ENCODE measurements at regions not wholly inside any gene's neighbourhood (a gene's known extent, or its start where the extent isn't known, plus 50 kb on each side); places are given as distances from the start of the nearest gene placed in this dataset.

DNA sequence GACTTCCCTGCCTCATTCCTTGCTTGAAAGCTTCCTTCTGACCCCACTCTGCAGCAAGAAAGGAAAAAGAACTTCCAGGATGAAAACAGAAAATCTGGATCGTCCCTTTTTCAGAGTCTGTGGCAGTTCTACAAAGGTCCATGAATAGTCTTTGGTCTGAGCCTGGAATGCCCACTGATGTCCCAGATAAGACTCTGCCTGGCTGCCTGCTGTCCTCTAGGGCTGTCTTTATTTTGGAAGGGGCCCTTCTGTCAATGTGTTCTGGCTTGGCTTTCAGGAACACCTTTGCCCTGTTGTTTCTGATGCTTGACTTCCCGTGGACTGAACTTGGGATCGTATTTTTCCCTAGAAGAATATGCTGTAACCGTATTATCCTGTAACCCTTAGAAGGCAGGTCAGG is 114.7 kb upstream of the LNX1 start:
- peak overlapping the region; percentile 10 for H2AFZ ChIP-seq (ENCODE audit: low read length)
- no peaks in the 10 kb centered on the region for H4K20me1 ChIP-seq (ENCODE audit: control insufficient read depth, extremely low read depth, insufficient read depth, low read length)
- no peak overlapping the region for H3K4me2 ChIP-seq (ENCODE audit: extremely low read depth, insufficient read depth, low read length)
- H3K36me3 ChIP-seq (ENCODE audit: control insufficient read depth, insufficient read depth, low read length): no peaks in the 10 kb centered on the region
- no peak overlapping the region for H3K9ac ChIP-seq (ENCODE audit: insufficient read depth, low read length)
- H3K79me2 ChIP-seq (ENCODE audit: control insufficient read depth, insufficient read depth, low read length): no peaks in the 10 kb centered on the region
- no peak overlapping the region for H3K27ac ChIP-seq (ENCODE audit: insufficient read depth, low read length)
- no peak for DNase-seq (ENCODE audit: low read depth in 2 of 2)
- peaks cover 23% of the 10 kb centered on the region for H3K4me1 ChIP-seq (ENCODE audit: control insufficient read depth, extremely low read depth, insufficient read depth, low read length)
- TF ChIP-seq, protein P1, sequence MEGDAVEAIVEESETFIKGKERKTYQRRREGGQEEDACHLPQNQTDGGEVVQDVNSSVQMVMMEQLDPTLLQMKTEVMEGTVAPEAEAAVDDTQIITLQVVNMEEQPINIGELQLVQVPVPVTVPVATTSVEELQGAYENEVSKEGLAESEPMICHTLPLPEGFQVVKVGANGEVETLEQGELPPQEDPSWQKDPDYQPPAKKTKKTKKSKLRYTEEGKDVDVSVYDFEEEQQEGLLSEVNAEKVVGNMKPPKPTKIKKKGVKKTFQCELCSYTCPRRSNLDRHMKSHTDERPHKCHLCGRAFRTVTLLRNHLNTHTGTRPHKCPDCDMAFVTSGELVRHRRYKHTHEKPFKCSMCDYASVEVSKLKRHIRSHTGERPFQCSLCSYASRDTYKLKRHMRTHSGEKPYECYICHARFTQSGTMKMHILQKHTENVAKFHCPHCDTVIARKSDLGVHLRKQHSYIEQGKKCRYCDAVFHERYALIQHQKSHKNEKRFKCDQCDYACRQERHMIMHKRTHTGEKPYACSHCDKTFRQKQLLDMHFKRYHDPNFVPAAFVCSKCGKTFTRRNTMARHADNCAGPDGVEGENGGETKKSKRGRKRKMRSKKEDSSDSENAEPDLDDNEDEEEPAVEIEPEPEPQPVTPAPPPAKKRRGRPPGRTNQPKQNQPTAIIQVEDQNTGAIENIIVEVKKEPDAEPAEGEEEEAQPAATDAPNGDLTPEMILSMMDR (conservative IDR thresholded peaks at IDR 0.05 in 1 of 2, IDR thresholded peaks at IDR 0.05 in 1 of 2; ENCODE audit: low read depth in 1 of 2, low read length in 2 of 2): no peak
- no peak for TF ChIP-seq EZH2 (IDR thresholded peaks at IDR 0.05; ENCODE audit: low read length, missing control alignments)
- no peaks in the 10 kb centered on the region for H3K27me3 ChIP-seq (ENCODE audit: control insufficient read depth, insufficient read depth, low read length)
- no peak overlapping the region for H3K4me3 ChIP-seq (replicated peaks in 1 of 4; ENCODE audit: control extremely low read depth in 1 of 4, insufficient read depth in 1 of 4, low read depth in 3 of 4, low read length in 4 of 4)
- H3K9me3 ChIP-seq (ENCODE audit: control insufficient read depth, insufficient read depth, low read depth, low read length): no peaks in the 10 kb centered on the region

DNA sequence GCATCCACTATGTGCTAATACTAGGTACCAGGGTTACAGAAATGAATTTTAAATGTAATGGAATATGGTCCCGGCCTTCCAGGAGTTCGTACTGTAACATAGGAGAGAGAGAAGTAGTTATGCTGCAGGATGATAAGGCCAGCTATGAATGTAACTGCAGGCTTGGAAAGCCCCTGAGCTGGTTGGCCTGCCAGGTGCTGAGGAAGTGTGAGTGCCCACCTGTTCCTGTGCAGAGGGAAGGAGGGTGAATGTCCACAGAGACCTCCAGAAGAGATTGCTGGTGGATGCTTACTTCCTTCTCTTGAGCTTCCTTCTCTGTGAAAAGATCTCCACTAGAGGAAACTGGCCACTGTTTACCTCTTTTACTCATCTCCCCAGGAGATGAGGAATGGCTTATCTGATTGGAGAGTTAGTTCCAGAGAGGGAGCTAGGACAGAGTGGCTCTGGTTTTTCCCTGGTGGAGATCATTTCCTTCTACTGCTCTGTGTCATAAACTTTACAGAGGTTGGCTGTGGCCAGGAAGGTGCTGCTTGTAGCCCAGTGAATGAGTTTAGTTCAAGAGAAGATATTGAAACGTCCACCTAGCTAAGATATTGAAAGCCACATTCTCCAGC is 114.0 kb upstream of the LNX1 start:
- H3K27me3 ChIP-seq (ENCODE audit: control insufficient read depth, insufficient read depth, low read length): no peaks in the 10 kb centered on the region
- H3K4me1 ChIP-seq (ENCODE audit: control insufficient read depth, extremely low read depth, insufficient read depth, low read length): peaks cover 23% of the 10 kb centered on the region
- no peaks in the 10 kb centered on the region for H3K79me2 ChIP-seq (ENCODE audit: control insufficient read depth, insufficient read depth, low read length)
- H3K9ac ChIP-seq (ENCODE audit: insufficient read depth, low read length): no peak overlapping the region
- H3K4me3 ChIP-seq (replicated peaks in 1 of 4; ENCODE audit: control extremely low read depth in 1 of 4, insufficient read depth in 1 of 4, low read depth in 3 of 4, low read length in 4 of 4): no peak overlapping the region
- DNase-seq (ENCODE audit: low read depth in 2 of 2): no peak
- H3K27ac ChIP-seq (ENCODE audit: insufficient read depth, low read length): no peak overlapping the region
- H2AFZ ChIP-seq (ENCODE audit: low read length): no peak overlapping the region
- H4K20me1 ChIP-seq (ENCODE audit: control insufficient read depth, extremely low read depth, insufficient read depth, low read length): no peaks in the 10 kb centered on the region
- TF ChIP-seq, protein P1 (conservative IDR thresholded peaks at IDR 0.05 in 1 of 2, IDR thresholded peaks at IDR 0.05 in 1 of 2; ENCODE audit: low read depth in 1 of 2, low read length in 2 of 2): no peak
- no peak for TF ChIP-seq EZH2 (IDR thresholded peaks at IDR 0.05; ENCODE audit: low read length, missing control alignments)
- H3K9me3 ChIP-seq (ENCODE audit: control insufficient read depth, insufficient read depth, low read depth, low read length): no peaks in the 10 kb centered on the region
- no peaks in the 10 kb centered on the region for H3K36me3 ChIP-seq (ENCODE audit: control insufficient read depth, insufficient read depth, low read length)
- H3K4me2 ChIP-seq (ENCODE audit: extremely low read depth, insufficient read depth, low read length): no peak overlapping the region

DNA sequence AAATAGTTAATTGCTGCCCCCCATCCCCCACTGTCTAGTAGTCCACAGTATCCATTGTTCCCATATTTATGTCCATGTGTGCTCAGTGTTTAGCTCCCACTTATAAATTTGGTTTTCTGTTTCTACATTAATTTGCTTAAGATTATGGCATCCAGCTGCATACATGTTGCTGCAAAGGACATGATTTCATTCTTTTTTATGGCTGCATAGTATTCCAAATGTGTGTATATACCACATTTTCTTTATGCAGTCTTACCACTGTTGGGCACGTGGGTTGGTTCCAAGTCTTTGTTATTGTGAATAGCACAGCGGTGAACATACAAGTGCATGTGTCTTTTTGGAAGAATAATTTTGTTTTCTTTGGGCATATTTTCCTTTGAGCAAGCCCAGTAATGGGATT is 113.0 kb upstream of the LNX1 start:
- no peak overlapping the region for H2AFZ ChIP-seq (ENCODE audit: low read length)
- no peak for DNase-seq (ENCODE audit: low read depth in 2 of 2)
- H3K36me3 ChIP-seq (ENCODE audit: control insufficient read depth, insufficient read depth, low read length): no peaks in the 10 kb centered on the region
- no peak for TF ChIP-seq EZH2 (IDR thresholded peaks at IDR 0.05; ENCODE audit: low read length, missing control alignments)
- TF ChIP-seq, protein P1 (conservative IDR thresholded peaks at IDR 0.05 in 1 of 2, IDR thresholded peaks at IDR 0.05 in 1 of 2; ENCODE audit: low read depth in 1 of 2, low read length in 2 of 2): no peak
- peaks cover 23% of the 10 kb centered on the region for H3K4me1 ChIP-seq (ENCODE audit: control insufficient read depth, extremely low read depth, insufficient read depth, low read length)
- no peak overlapping the region for H3K9ac ChIP-seq (ENCODE audit: insufficient read depth, low read length)
- no peaks in the 10 kb centered on the region for H4K20me1 ChIP-seq (ENCODE audit: control insufficient read depth, extremely low read depth, insufficient read depth, low read length)
- H3K4me3 ChIP-seq (replicated peaks in 1 of 4; ENCODE audit: control extremely low read depth in 1 of 4, insufficient read depth in 1 of 4, low read depth in 3 of 4, low read length in 4 of 4): no peak overlapping the region
- H3K4me2 ChIP-seq (ENCODE audit: extremely low read depth, insufficient read depth, low read length): no peak overlapping the region
- H3K27me3 ChIP-seq (ENCODE audit: control insufficient read depth, insufficient read depth, low read length): no peaks in the 10 kb centered on the region
- H3K79me2 ChIP-seq (ENCODE audit: control insufficient read depth, insufficient read depth, low read length): no peaks in the 10 kb centered on the region
- no peak overlapping the region for H3K27ac ChIP-seq (ENCODE audit: insufficient read depth, low read length)
- no peaks in the 10 kb centered on the region for H3K9me3 ChIP-seq (ENCODE audit: control insufficient read depth, insufficient read depth, low read depth, low read length)
